Activated T-helper 9 cell treated with anti-CD3 and anti-CD28 coated beads, Interleukin-2, amount 50 U/mL, for 16 hours (primary cell): ENCODE measurements at regions not wholly inside any gene's neighbourhood (a gene's known extent, or its start where the extent isn't known, plus 50 kb on each side); places are given as distances from the start of the nearest gene placed in this dataset.
"Not testable (repeated sequence)": the region's sequence is repeated elsewhere in the genome, so short reads cannot be mapped to it uniquely, and the experiment has no call there.

Source experiments
- DNase-seq: peaks from one replicate; pipeline ENCODE4 v3.0.0-alpha.2; 2020; ENCODE audit warnings: low read depth

- DNase-seq: no peak
Measured at GRCh38 chr14:85878874-85879273, 348.9 kb downstream of the FLRT2 start.

DNA sequence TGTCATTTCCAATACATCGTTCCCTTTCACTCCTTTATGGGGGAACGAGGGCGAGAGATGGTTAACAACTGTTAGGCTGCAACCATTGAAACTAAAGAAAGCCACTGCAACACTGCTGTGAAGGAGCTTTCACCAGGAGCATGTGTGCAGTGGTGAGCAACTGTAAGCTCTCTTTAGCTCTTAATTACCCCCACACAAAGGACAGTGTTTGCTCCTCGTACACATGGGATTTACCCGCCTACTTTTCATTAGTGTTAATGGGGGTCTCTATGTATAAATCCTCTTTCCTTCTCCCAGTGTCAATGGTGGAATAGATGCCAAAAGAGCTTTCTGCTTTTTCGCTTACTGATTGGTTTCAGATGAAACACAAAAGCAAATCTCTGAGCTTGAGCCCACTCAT, 343.1 kb downstream of the FLRT2 start:
- DNase-seq: no peak

DNA sequence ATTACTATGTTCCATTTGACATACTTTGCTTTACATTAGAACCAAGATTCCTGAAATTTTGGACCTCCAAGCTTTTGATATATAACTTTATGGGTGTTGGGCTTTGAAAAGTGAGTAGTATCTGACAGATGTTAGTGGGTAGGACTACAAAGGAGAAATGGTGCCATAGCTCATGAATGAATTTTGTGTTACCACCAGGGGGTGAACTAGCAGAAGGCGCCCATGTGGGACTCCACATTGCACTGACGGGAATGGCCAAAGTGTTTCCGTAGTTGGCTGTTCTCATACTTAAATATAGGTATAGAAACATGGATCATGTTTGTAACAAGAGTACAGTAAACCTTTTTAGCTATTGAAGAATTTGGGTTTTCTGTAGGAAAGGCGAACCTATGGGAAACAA, 337.5 kb downstream of the FLRT2 start:
- no peak for DNase-seq

DNA sequence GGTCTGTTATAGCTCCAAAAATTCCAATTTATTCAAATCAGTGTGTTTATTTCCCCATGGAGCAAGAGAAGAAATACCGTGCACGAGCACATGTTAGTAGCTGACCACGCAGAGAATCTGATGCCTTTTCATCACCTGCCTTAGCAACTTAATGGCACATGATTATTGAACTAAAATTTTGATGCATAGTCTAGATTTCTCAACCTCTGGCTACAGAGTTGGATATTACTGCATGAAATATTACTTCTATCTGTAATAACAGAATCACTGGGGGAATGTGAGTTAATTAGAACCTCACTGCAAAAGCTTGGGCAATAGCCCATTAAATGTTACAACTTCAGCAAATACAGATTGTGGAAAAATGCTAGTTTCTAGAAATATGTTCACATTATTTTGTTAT, 335.8 kb downstream of the FLRT2 start:
- no peak for DNase-seq

DNA sequence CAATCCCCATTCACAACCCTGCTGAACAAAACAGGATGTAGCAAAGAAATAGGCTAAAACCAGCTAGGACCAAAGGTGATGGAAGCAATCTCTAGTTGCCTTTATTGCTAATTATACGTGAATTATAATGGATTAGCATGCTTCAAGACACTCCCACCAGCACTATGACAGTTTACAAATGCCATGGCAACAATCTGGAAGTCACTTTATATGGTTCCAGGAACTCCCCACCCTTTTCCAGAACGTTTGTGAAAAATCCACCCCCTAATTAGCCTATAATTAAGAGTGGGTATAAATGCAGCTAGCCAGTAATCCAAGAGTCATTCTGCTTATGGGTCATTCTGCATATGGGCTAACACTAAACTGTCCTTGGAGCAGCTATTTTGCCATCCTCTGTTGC, 328.7 kb downstream of the FLRT2 start:
- no peak for DNase-seq

DNA sequence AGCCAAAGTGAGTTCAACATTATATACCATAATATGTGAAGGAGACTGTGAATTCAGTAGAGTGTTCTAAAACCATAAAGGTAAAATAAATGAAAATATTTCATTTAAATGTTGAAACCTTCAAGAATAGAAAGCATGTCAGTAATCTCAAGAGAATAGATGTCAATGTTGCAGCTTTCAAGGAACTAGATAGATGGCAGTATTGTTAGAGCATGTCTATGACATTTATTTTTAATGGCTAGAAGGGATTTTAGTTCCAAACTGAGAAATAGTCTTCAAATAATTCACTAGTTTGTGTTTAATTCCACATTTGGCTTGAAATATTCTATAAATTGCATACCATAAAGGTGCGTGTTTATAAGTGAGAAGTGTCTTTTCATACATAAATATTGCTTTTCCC, 326.5 kb downstream of the FLRT2 start:
- no peak for DNase-seq

- no peak for DNase-seq
Measured at GRCh38 chr14:85853996-85854526, 324.1 kb downstream of the FLRT2 start.

GRCh38 chr14:85852906-85853305, 323.0 kb downstream of the FLRT2 start:
- DNase-seq: no peak

- not testable (repeated sequence) for DNase-seq
Measured at GRCh38 chr14:85852123-85852522, 322.2 kb downstream of the FLRT2 start.

DNA sequence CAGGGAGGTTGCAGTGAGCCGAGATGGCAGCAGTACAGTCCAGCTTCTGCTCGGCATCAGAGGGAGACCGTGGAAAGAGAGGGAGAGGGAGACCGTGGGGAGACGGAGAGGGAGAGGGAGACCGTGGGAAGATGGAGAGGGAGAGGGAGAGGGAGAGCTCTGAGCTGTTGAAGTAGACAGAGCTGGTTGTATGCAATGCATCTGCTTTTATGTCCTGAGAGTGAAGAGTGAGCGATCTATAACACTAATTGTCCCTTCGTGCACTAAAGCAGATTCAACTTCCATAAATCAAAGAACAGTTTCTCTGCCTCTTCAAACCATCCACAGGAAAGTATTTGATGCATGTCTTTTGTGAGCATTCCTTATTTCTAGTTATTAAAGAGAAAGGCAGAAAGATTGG, 300.6 kb downstream of the FLRT2 start:
- DNase-seq: not testable (repeated sequence)

GRCh38 chr14:85829601-85830000, 299.7 kb downstream of the FLRT2 start:
- DNase-seq: not testable (repeated sequence)

DNA sequence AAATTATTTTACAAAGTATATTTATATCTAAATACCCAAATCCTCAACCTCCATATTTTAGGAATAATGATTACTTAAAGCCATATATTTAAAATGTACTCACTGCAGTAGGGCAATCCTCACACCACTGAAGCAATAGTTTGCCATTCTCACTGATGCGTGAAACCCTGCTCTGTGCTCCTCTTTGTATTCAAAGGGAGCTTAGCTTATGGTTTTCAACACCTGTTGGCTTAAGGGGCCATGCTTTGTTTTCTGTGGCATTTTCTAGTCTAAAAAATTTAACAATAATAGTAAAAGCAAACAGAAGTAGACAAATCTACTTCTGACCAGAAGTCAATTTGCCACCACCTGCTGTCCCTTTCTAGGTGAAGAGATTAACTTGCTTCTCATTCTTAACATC, 294.6 kb downstream of the FLRT2 start:
- DNase-seq: no peak

DNA sequence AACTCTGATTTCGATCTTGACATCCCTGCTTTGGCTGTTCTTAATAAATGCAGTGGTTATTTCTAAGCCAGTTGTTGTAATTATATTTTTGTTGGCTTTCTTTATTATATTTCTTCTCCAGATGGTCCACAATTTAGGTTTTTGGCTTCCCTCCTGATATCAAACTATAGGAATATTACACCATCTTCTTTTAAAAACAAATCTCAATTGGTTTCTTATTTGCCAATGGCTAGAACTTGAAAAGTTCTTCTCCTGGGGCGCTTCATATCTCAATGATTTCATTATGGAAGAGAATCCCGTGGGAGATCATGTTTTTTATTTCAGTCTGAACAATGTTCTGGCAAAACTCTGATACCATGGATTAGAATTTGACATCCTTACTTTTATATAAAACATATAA, 292.3 kb downstream of the FLRT2 start:
- no peak for DNase-seq

- no peak for DNase-seq
Measured at GRCh38 chr14:85817430-85817829, 287.5 kb downstream of the FLRT2 start.

- no peak for DNase-seq
Measured at GRCh38 chr14:85813040-85813439, 283.1 kb downstream of the FLRT2 start.

DNA sequence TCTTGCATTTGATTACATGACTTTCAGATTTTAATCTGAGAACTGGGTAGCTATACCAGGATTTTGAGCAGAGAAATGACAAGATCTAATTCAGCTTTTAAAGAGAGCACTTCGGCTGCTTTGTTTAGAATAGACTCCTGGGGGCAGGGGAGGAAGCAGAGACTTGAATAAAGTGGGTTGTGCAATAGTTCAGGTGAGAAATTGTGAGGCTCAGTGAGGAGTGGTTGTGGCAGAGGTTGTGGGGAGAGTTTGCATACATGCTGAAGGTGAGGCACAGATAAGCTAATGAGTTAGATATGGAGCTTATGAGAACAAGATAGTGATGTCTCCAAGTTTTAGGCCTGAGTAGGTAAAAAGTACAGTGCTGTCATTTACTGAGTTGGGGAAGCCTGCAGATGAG, 281.4 kb downstream of the FLRT2 start:
- DNase-seq: no peak

GRCh38 chr14:85799668-85800067, 269.7 kb downstream of the FLRT2 start:
- DNase-seq: no peak

- DNase-seq: no peak
Measured at GRCh38 chr14:85798856-85799255, 268.9 kb downstream of the FLRT2 start.

- DNase-seq: no peak
Measured at GRCh38 chr14:85793533-85793932, 263.6 kb downstream of the FLRT2 start.

GRCh38 chr14:85789506-85789905, 259.6 kb downstream of the FLRT2 start:
- DNase-seq: no peak

DNA sequence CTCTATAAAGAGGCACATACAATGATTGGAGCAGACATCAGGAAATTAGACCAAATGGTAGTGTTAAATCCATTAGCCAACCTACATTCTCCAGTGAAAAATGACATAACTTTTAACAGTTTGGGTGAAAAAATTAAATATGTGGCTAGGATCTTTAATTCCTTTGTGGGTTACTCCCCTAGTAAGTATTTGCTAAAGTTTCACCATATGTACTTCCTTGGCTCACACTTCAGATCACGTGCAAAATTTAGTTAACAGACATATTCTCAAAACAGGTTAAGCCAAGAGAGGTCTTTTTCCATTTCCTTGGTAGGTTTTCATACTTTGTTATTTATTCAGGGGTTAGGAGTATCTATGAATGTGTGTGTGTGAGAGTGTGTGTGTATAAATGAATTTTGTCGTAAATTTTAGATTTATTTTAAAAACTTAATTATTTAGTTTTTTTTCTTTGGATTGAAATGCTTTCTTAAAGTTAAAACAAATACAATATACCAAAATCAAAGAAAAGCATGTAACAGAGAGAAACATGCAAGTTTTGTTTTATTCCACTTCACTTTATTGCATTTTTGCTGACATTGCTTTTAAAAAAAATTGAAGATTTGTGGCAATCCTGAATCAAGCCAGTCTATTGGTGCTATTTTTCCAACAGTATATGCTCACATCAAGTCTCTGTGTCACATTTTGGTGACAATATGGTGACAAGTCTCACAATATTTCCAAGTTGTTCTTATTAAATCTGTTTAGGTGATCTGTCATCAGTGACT, 258.7 kb downstream of the FLRT2 start:
- DNase-seq: no peak

- DNase-seq: no peak
Measured at GRCh38 chr14:85766295-85766694, 236.4 kb downstream of the FLRT2 start.

- no peak for DNase-seq
Measured at GRCh38 chr14:85764822-85765221, 234.9 kb downstream of the FLRT2 start.

DNA sequence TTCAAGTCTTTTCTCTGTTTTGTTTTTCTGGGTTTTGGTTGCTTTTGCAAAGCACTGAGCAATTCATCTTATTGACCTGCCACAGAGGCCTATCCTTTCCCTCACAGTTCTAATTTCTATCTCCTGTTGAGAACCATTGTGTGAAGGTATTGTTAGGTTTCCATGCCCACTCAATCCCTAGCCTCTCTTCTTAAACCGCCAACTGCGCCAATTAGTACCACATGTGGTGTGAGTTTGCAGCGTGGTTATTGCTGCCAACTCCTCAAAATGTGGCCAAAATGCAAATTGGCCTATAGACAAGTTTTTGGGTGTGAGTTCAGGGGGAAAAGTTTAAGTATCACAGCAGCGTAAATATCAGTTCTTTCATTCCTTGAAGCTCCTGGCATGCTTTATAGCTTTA, 232.6 kb downstream of the FLRT2 start:
- DNase-seq: no peak
